HEK293 (cell line): ENCODE measurements at regions not wholly inside any gene's neighbourhood (a gene's known extent, or its start where the extent isn't known, plus 50 kb on each side); places are given as distances from the start of the nearest gene placed in this dataset.

Experiments
- CTCF ChIA-PET: fragments of 350-600 bp; formaldehyde crosslinking; extraction: SDS; loops from one replicate; lab custom pipeline; 2021; ENCODE audit warnings: antibody characterized with exemption; lab: Yijun Ruan, JAX
- POLR2A ChIA-PET: fragments of 300-600 bp; formaldehyde crosslinking; extraction: SDS; loops from one replicate; lab custom pipeline; 2020; ENCODE audit warnings: antibody characterized with exemption, inconsistent platforms; lab: Yijun Ruan, JAX
- H3K27ac ChIP-seq: fragments of 200-500 bp; sonication (Bioruptor generic); 2 replicates; pipeline ENCODE4 v1.5.1; 2014; ENCODE audit warnings: low read depth, low read length, control low read depth, inconsistent platforms; ENCODE audit errors: extremely low read depth
- H3K36me3 ChIP-seq, 2 experiments: fragments of 200-500 bp in 1 of 2; sonication (Bioruptor generic) in 1 of 2; 1 replicate in 1 of 2; 2 replicates in 1 of 2; pipeline ENCODE4 v1.5.1; 2014 to 2017; ENCODE audit warnings: inconsistent platforms in 2 of 2, low read length in 2 of 2; ENCODE audit not compliant: control insufficient read depth in 2 of 2, insufficient read depth in 1 of 2
- H3K4me1 ChIP-seq: fragments of 200-500 bp; sonication (Bioruptor generic); 2 replicates; pipeline ENCODE4 v1.5.1; 2014; ENCODE audit warnings: mild to moderate bottlenecking, low read length, inconsistent platforms; ENCODE audit not compliant: control insufficient read depth, insufficient read depth
- H3K4me3 ChIP-seq: 2 replicates; pipeline ENCODE4 v1.5.1; 2011; ENCODE audit warnings: low read depth, mild to moderate bottlenecking, control low read depth, low read length, moderate library complexity
- H3K9me3 ChIP-seq: fragments of 200-500 bp; sonication (Bioruptor generic); 2 replicates; pipeline ENCODE4 v1.5.1; 2014; ENCODE audit warnings: low read depth, low read length, inconsistent platforms; ENCODE audit not compliant: control insufficient read depth, insufficient read depth
- HOXC10 ChIP-seq: sonication (generic); formaldehyde crosslinking; IDR thresholded peaks from 2 replicates; pipeline ENCODE4 v1.8.1; 2023; ENCODE audit warnings: mild to moderate bottlenecking, missing genetic modification reagents
- PATZ1 ChIP-seq: fragments of 450-650 bp; formaldehyde crosslinking; IDR thresholded peaks from 2 replicates; pipeline ENCODE4 v1.5.1; 2016; ENCODE audit warnings: missing biosample characterization, missing genetic modification characterization
- REPIN1 ChIP-seq: fragments of 450-650 bp; formaldehyde crosslinking; IDR thresholded peaks from 2 replicates; pipeline ENCODE4 v1.5.1; 2017; ENCODE audit warnings: missing biosample characterization, missing genetic modification characterization, low read depth
- SP2 ChIP-seq: fragments of 450-650 bp; formaldehyde crosslinking; IDR thresholded peaks from 2 replicates; pipeline ENCODE4 v1.5.1; 2016; ENCODE audit warnings: missing biosample characterization, missing genetic modification characterization
- TCF7L2 ChIP-seq: IDR thresholded peaks from 2 replicates; pipeline ENCODE4 v1.6.1; 2011; ENCODE audit warnings: low read depth, mild to moderate bottlenecking, inconsistent platforms, low read length, moderate library complexity, borderline replicate concordance
- TSHZ1 ChIP-seq: fragments of 450-650 bp; formaldehyde crosslinking; IDR thresholded peaks from 2 replicates; pipeline ENCODE4 v1.5.1; 2016; ENCODE audit warnings: missing biosample characterization, missing genetic modification characterization, borderline replicate concordance
- ZBTB1 ChIP-seq: fragments of 450-650 bp; formaldehyde crosslinking; IDR thresholded peaks from 2 replicates; pipeline ENCODE4 v1.5.1; 2016; ENCODE audit warnings: missing biosample characterization, missing genetic modification characterization
- ZFP41 ChIP-seq: fragments of 450-650 bp; formaldehyde crosslinking; IDR thresholded peaks from 2 replicates; pipeline ENCODE4 v1.5.1; 2016; ENCODE audit warnings: missing biosample characterization, missing genetic modification characterization, borderline replicate concordance
- ZNF146 ChIP-seq: fragments of 450-650 bp; formaldehyde crosslinking; IDR thresholded peaks from 2 replicates; pipeline ENCODE4 v1.5.1; 2016; ENCODE audit warnings: missing biosample characterization, missing genetic modification characterization
- ZNF157 ChIP-seq: fragments of 450-650 bp; formaldehyde crosslinking; IDR thresholded peaks from 2 replicates; pipeline ENCODE4 v1.5.1; 2016; ENCODE audit warnings: missing biosample characterization, missing genetic modification characterization
- ZNF174 ChIP-seq: fragments of 450-650 bp; formaldehyde crosslinking; IDR thresholded peaks from 2 replicates; pipeline ENCODE4 v1.5.0; 2017; ENCODE audit warnings: missing biosample characterization, mild to moderate bottlenecking, missing genetic modification characterization
- ZNF292 ChIP-seq: fragments of 450-650 bp; formaldehyde crosslinking; IDR thresholded peaks from 2 replicates; pipeline ENCODE4 v1.5.1; 2016; ENCODE audit warnings: low read depth, missing biosample characterization, missing genetic modification characterization, borderline replicate concordance
- ZNF311 ChIP-seq: fragments of 450-650 bp; formaldehyde crosslinking; IDR thresholded peaks from 2 replicates; pipeline ENCODE4 v1.5.1; 2017; ENCODE audit warnings: missing biosample characterization, missing genetic modification characterization, borderline replicate concordance
- ZNF354C ChIP-seq: fragments of 450-650 bp; formaldehyde crosslinking; IDR thresholded peaks from 2 replicates; pipeline ENCODE4 v1.5.1; 2016; ENCODE audit warnings: missing biosample characterization, missing genetic modification characterization, low read depth, borderline replicate concordance
- ZNF426 ChIP-seq: fragments of 450-650 bp; formaldehyde crosslinking; IDR thresholded peaks from 2 replicates; pipeline ENCODE4 v1.5.1; 2017; ENCODE audit warnings: missing biosample characterization, missing genetic modification characterization, mild to moderate bottlenecking, inconsistent platforms, moderate library complexity
- ZNF433 ChIP-seq: fragments of 450-650 bp; formaldehyde crosslinking; IDR thresholded peaks from 2 replicates; pipeline ENCODE4 v1.5.1; 2016; ENCODE audit warnings: missing biosample characterization, missing genetic modification characterization, low read depth
- ZNF501 ChIP-seq: fragments of 450-650 bp; formaldehyde crosslinking; IDR thresholded peaks from 2 replicates; pipeline ENCODE4 v1.5.1; 2016; ENCODE audit warnings: missing biosample characterization, missing genetic modification characterization
- ZNF529 ChIP-seq: fragments of 450-650 bp; formaldehyde crosslinking; IDR thresholded peaks from 2 replicates; pipeline ENCODE4 v1.5.1; 2017; ENCODE audit warnings: missing genetic modification characterization, missing biosample characterization; ENCODE audit not compliant: insufficient replicate concordance
- ZNF558 ChIP-seq: fragments of 450-650 bp; formaldehyde crosslinking; IDR thresholded peaks from 2 replicates; pipeline ENCODE4 v1.5.1; 2016; ENCODE audit warnings: missing biosample characterization, missing genetic modification characterization
- ZNF585B ChIP-seq: fragments of 450-650 bp; formaldehyde crosslinking; IDR thresholded peaks from 2 replicates; pipeline ENCODE4 v1.5.1; 2016; ENCODE audit warnings: missing biosample characterization, missing genetic modification characterization
- ZNF645 ChIP-seq: fragments of 450-650 bp; formaldehyde crosslinking; IDR thresholded peaks from 2 replicates; pipeline ENCODE4; 2016; ENCODE audit warnings: missing biosample characterization, missing genetic modification characterization
- ZXDB ChIP-seq: fragments of 450-650 bp; formaldehyde crosslinking; IDR thresholded peaks from 2 replicates; pipeline ENCODE4 v1.5.1; 2016; ENCODE audit warnings: missing biosample characterization, missing genetic modification characterization
- TF ChIP-seq, protein P1 (sequence below): fragments of 450-650 bp; formaldehyde crosslinking; IDR thresholded peaks from 2 replicates; pipeline ENCODE4 v1.5.1; 2016; ENCODE audit warnings: missing biosample characterization, missing genetic modification characterization
- TF ChIP-seq, protein P2 (sequence below): fragments of 450-650 bp; formaldehyde crosslinking; IDR thresholded peaks from 2 replicates; pipeline ENCODE4 v1.5.1; 2017; ENCODE audit warnings: missing biosample characterization, missing genetic modification characterization

DNA sequence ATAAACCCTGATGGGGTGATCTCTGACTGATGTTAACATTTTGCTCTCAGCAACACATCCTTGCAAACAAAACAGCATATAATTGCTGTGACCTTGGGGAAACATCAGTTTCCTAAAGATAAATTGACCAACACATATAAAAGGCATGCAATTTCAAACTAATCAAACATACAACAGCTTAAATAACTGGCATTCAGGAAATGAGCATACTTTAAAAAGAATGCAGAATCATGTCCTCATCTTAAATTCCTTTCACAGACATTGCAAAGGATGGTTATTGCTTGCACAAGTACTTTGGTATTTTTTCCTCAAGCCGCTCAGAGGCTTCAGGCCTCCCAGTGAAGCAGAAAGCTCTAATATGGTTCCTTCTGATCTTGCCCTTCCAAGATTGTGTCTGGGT, 53.4 kb upstream of the RGS18 start:
- H3K4me3 ChIP-seq: no peak overlapping the region
- H3K36me3 ChIP-seq: no peaks in the 10 kb centered on the region
- no peak overlapping the region for H3K27ac ChIP-seq
- CTCF ChIA-PET: no interaction called here
- TF ChIP-seq REPIN1 (tag by site-specific recombination) (no peak), ZNF292 (no peak), ZNF585B (tag by site-specific recombination) (no peak), ZNF558 (tag by site-specific recombination) (no peak), PATZ1 (tag by site-specific recombination) (no peak), HOXC10 (CRISPR knock-in tag) (no peak), TSHZ1 (tag by site-specific recombination) (no peak), ZNF354C (tag by site-specific recombination) (no peak), ZXDB (tag by site-specific recombination) (no peak), ZNF311 (tag by site-specific recombination) (no peak)
- TF ChIP-seq, protein P1, sequence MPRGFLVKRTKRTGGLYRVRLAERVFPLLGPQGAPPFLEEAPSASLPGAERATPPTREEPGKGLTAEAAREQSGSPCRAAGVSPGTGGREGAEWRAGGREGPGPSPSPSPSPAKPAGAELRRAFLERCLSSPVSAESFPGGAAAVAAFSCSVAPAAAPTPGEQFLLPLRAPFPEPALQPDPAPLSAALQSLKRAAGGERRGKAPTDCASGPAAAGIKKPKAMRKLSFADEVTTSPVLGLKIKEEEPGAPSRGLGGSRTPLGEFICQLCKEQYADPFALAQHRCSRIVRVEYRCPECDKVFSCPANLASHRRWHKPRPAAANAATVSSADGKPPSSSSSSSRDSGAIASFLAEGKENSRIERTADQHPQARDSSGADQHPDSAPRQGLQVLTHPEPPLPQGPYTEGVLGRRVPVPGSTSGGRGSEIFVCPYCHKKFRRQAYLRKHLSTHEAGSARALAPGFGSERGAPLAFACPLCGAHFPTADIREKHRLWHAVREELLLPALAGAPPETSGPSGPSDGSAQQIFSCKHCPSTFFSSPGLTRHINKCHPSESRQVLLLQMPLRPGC (tag by site-specific recombination): no peak
- no peaks in the 10 kb centered on the region for H3K9me3 ChIP-seq
- POLR2A ChIA-PET: no interaction called here
- H3K4me1 ChIP-seq: no peaks in the 10 kb centered on the region

DNA sequence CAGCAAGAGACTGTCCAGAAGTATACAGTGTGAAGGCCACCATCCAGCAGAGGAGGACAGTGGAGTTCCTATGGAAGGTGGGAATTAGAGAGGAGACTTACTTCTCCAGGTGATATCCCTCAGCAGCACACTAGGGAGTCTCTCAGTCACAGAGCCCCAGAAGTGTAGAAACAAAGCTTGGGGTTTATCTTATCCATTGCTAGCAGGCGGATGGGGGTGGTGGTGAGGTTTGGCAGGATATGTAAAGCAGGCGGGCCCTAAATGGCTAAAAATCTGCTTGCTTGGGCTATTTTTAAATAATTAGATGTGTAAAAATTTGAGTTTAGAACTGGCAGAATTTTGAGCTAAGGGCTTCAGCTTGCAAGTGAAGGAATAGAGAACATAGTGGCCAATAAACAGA, 50.1 kb upstream of the RGS18 start:
- Histone ChIP-seq H3K36me3 (no peaks in the 10 kb centered on the region), H3K27ac (no peak overlapping the region), H3K4me3 (no peak overlapping the region), H3K9me3 (no peaks in the 10 kb centered on the region), H3K4me1 (no peaks in the 10 kb centered on the region)
- ChIA-PET POLR2A (no interaction called here), CTCF (no interaction called here)
- TF ChIP-seq SP2 (no peak), ZNF433 (tag by site-specific recombination) (no peak), ZNF529 (tag by site-specific recombination) (no peak), ZNF426 (tag by site-specific recombination) (no peak), ZFP41 (no peak), ZNF585B (tag by site-specific recombination) (no peak), TCF7L2 (no peak), ZNF146 (tag by site-specific recombination) (no peak), ZNF157 (tag by site-specific recombination) (no peak), ZBTB1 (tag by site-specific recombination) (no peak), ZNF174 (tag by site-specific recombination) (no peak), ZNF501 (no peak), ZNF311 (tag by site-specific recombination) (no peak), ZNF645 (no peak)
- TF ChIP-seq, protein P1 (tag by site-specific recombination): no peak
- TF ChIP-seq, protein P2, sequence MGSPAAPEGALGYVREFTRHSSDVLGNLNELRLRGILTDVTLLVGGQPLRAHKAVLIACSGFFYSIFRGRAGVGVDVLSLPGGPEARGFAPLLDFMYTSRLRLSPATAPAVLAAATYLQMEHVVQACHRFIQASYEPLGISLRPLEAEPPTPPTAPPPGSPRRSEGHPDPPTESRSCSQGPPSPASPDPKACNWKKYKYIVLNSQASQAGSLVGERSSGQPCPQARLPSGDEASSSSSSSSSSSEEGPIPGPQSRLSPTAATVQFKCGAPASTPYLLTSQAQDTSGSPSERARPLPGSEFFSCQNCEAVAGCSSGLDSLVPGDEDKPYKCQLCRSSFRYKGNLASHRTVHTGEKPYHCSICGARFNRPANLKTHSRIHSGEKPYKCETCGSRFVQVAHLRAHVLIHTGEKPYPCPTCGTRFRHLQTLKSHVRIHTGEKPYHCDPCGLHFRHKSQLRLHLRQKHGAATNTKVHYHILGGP (tag by site-specific recombination): no peak
